GM08714 (cell line): ENCODE measurements at regions not wholly inside any gene's neighbourhood (a gene's known extent, or its start where the extent isn't known, plus 50 kb on each side); places are given as distances from the start of the nearest gene placed in this dataset.

Source experiments
- H3K4me3 ChIP-seq: fragments of 200-500 bp; sonication (Bioruptor generic); 2 replicates; pipeline ENCODE4 v1.5.1; 2014; ENCODE audit warnings: mild to moderate bottlenecking, low read length, inconsistent platforms
- ZNF274 ChIP-seq: IDR thresholded peaks from 2 replicates; pipeline ENCODE4 v1.6.1; 2012; ENCODE audit warnings: mild to moderate bottlenecking, low read depth, low read length

GRCh38 chr3:194270627-194271459, 80.3 kb downstream of the CPN2 start:
- no peak overlapping the region for H3K4me3 ChIP-seq
- TF ChIP-seq ZNF274: no peak

GRCh38 chr3:194271460-194272035, 79.6 kb downstream of the CPN2 start:
- no peak overlapping the region for H3K4me3 ChIP-seq
- TF ChIP-seq ZNF274: no peak

- no peak for TF ChIP-seq ZNF274
- no peak overlapping the region for H3K4me3 ChIP-seq
Observed at GRCh38 chr3:194272221-194272620, 78.9 kb downstream of the CPN2 start.

- no peak for TF ChIP-seq ZNF274
- no peak overlapping the region for H3K4me3 ChIP-seq
Observed at GRCh38 chr3:194272861-194273742, 78.0 kb downstream of the CPN2 start.

- TF ChIP-seq ZNF274: no peak
- no peak overlapping the region for H3K4me3 ChIP-seq
Observed at GRCh38 chr3:194273743-194274310, 77.3 kb downstream of the CPN2 start.

GRCh38 chr3:194274424-194275085, 76.6 kb downstream of the CPN2 start:
- no peak overlapping the region for H3K4me3 ChIP-seq
- no peak for TF ChIP-seq ZNF274

GRCh38 chr3:194275291-194275690, 75.8 kb downstream of the CPN2 start:
- TF ChIP-seq ZNF274: no peak
- H3K4me3 ChIP-seq: no peak overlapping the region

- no peak for TF ChIP-seq ZNF274
- H3K4me3 ChIP-seq: no peak overlapping the region
Observed at GRCh38 chr3:194275721-194276120, 75.4 kb downstream of the CPN2 start.

GRCh38 chr3:194276768-194277103, 74.4 kb downstream of the CPN2 start:
- no peak overlapping the region for H3K4me3 ChIP-seq
- no peak for TF ChIP-seq ZNF274

GRCh38 chr3:194277104-194277785, 73.9 kb downstream of the CPN2 start:
- H3K4me3 ChIP-seq: no peak overlapping the region
- TF ChIP-seq ZNF274: no peak

GRCh38 chr3:194277786-194278130, 73.4 kb downstream of the CPN2 start:
- H3K4me3 ChIP-seq: no peak overlapping the region
- no peak for TF ChIP-seq ZNF274

GRCh38 chr3:194278186-194278845, 72.8 kb downstream of the CPN2 start:
- no peak for TF ChIP-seq ZNF274
- no peak overlapping the region for H3K4me3 ChIP-seq

GRCh38 chr3:194279101-194279500, 72.0 kb downstream of the CPN2 start:
- TF ChIP-seq ZNF274: no peak
- no peak overlapping the region for H3K4me3 ChIP-seq
